Ecto neural progenitor cell (in vitro differentiated cells): ENCODE measurements at regions not wholly inside any gene's neighbourhood (a gene's known extent, or its start where the extent isn't known, plus 50 kb on each side); places are given as distances from the start of the nearest gene placed in this dataset.
"Not testable (repeated sequence)": the region's sequence is repeated elsewhere in the genome, so short reads cannot be mapped to it uniquely, and the experiment has no call there.

Experiments
- DNase-seq: peaks from one replicate; pipeline ENCODE4 v3.0.0-alpha.2; 2018; ENCODE audit warnings: low spot score

- DNase-seq = no peak
Observed at GRCh38 chr12:70070494-70071007, 172.7 kb upstream of the CNOT2 start.

- DNase-seq = no peak
Observed at GRCh38 chr12:70074510-70074909, 168.7 kb upstream of the CNOT2 start.

- DNase-seq = no peak
Observed at GRCh38 chr12:70077441-70077840, 165.8 kb upstream of the CNOT2 start.

GRCh38 chr12:70078161-70078560, 165.1 kb upstream of the CNOT2 start:
- DNase-seq = no peak

- DNase-seq = no peak
Observed at GRCh38 chr12:70080566-70080965, 162.7 kb upstream of the CNOT2 start.

- DNase-seq = no peak
Observed at GRCh38 chr12:70082997-70083676, 160.1 kb upstream of the CNOT2 start.

- no peak for DNase-seq
Observed at GRCh38 chr12:70083677-70084020, 159.6 kb upstream of the CNOT2 start.

- not testable (repeated sequence) for DNase-seq
Observed at GRCh38 chr12:70086372-70086771, 156.9 kb upstream of the CNOT2 start.

GRCh38 chr12:70091021-70091521, 152.2 kb upstream of the CNOT2 start:
- DNase-seq = no peak

- no peak for DNase-seq
Observed at GRCh38 chr12:70094467-70094866, 148.8 kb upstream of the CNOT2 start.

- DNase-seq = no peak
Observed at GRCh38 chr12:70096759-70097410, 146.3 kb upstream of the CNOT2 start.

GRCh38 chr12:70101064-70101463, 142.2 kb upstream of the CNOT2 start:
- no peak for DNase-seq

GRCh38 chr12:70106347-70106746, 136.9 kb upstream of the CNOT2 start:
- DNase-seq = no peak

GRCh38 chr12:70110085-70110484, 133.1 kb upstream of the CNOT2 start:
- DNase-seq = no peak

- DNase-seq = no peak
Observed at GRCh38 chr12:70117670-70118069, 125.6 kb upstream of the CNOT2 start.

GRCh38 chr12:70120970-70121369, 122.3 kb upstream of the CNOT2 start:
- no peak for DNase-seq

- DNase-seq = no peak
Observed at GRCh38 chr12:70121562-70121961, 121.7 kb upstream of the CNOT2 start.

GRCh38 chr12:70122804-70123203, 120.4 kb upstream of the CNOT2 start:
- peak; percentile 46 for DNase-seq

- DNase-seq = no peak
Observed at GRCh38 chr12:70149013-70149412, 94.2 kb upstream of the CNOT2 start.

- no peak for DNase-seq
Observed at GRCh38 chr12:70149665-70150064, 93.6 kb upstream of the CNOT2 start.

- DNase-seq = no peak
Observed at GRCh38 chr12:70150230-70150629, 93.0 kb upstream of the CNOT2 start.

GRCh38 chr12:70151993-70152392, 91.2 kb upstream of the CNOT2 start:
- DNase-seq = no peak

GRCh38 chr12:70154087-70154638, 89.1 kb upstream of the CNOT2 start:
- no peak for DNase-seq
